HG03342 (cell line): ENCODE measurements at regions not wholly inside any gene's neighbourhood (a gene's known extent, or its start where the extent isn't known, plus 50 kb on each side); places are given as distances from the start of the nearest gene placed in this dataset.
"Not testable (repeated sequence)": the region's sequence is repeated elsewhere in the genome, so short reads cannot be mapped to it uniquely, and the experiment has no call there.

Experiments
- ATAC-seq: cut with Tn5 transposase; IDR thresholded peaks from one replicate; pipeline ENCODE4 v1.9.1; 2021; ENCODE audit warnings: mild to moderate bottlenecking, moderate library complexity; ENCODE audit not compliant: unreplicated experiment

DNA sequence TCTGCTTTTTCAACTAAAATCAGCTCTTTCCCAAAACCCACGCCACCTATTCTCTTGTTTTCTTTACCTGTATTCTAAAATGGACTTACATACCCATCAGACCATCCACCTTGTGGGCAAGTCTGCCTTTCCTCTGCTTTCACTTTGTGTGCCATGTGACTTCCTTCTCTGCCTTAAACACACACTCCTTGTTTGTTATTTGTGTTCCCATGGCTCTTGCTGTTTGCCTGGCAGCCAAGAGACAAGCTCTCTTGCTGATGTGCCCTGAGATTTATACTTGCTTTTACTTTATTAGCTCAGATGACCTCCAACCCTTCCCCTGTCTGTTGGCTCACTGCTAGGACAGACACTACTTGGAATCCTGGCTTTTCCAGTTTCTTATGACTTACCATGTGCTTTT, 309.7 kb upstream of the LRRTM4 start:
- no peak for ATAC-seq

DNA sequence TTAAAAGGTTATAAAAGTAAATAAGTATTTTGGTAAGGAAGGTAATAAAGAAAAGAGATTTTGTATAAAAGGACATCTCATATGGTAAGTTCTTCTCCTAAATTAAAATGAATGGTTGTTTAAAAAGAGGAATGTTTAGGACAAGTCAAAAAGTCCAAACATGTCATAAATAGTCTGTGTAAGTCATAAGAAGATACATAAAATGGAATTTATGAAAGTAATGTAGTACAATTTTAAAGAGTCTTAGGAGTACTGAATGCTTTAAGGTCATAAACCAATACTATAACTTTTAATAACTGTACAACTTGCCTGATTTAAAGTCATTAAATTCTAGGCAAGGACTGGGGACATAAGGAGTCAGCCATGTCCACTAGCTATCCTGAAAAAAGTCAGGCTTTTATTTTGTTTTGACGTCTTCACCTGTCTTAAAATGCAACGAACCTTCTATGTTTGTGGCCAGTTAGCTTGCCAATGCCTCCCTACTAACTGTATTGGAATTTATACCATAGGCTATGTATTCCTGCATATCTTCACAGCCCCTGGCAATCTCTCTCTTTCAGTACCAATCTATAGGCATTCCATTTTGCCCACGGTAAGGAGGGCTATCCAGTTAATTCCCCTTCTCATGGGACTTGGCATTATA, 312.3 kb upstream of the LRRTM4 start:
- no peak for ATAC-seq

GRCh38 chr2:77838441-77838840, 316.3 kb upstream of the LRRTM4 start:
- no peak for ATAC-seq

DNA sequence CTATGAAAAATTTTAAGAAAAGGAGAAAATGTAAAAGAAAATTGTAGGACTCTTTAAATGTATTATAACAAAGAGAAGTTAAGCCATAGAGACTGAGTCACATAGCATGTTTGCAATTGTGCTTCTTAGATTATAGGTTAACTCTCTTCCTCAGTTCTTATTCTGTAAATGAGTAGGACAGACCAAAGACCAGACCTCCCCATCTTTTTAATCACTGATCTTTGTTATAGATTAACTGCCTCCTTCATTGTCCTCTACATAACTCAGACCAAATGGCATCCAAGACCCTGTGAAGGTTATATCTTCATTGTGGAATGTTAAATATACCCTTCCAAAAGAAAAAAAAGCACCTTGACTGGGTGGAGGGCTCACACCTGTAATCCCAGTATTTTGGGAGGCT, 316.9 kb upstream of the LRRTM4 start:
- ATAC-seq: no peak

GRCh38 chr2:77862120-77862519, 339.9 kb upstream of the LRRTM4 start:
- no peak for ATAC-seq

DNA sequence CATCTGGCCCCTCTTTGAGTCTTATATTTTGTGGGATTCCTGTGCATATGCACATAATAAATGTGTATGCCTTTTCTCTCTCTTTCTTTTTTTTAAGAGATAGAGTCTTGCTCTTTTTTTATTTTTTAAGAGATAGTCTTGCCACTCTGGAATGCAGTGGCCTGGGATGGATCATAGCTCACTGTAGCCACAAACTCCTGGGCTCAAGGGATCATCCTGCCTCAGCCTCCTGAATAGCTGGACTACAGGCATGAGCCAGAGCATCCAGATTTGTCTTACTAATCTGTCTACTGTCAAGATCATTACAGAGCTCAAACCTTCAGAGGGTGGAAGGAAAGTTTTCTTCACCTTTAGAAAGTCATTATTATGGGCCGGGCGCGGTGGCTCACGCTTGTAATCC, 342.2 kb upstream of the LRRTM4 start:
- ATAC-seq: no peak

- ATAC-seq: no peak
Observed at GRCh38 chr2:77866661-77867060, 344.5 kb upstream of the LRRTM4 start.

DNA sequence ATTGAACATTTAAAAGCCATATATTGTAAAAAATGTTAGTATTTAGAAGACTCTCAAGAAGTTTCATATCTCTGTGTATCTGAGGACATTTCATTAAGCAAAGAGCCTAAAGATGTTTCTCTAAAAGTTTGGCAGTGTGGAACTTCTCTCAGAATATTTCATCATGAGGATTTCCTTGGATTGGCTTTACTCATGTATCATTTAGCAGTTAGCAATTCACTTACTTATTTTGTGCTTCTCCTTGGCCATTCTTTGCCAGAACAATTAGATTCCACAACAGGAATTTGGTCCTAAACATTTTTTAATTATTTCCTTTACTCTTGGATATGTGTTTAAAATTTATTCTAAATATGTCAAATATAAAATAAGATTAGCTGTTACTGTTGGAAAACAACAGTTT, 345.0 kb upstream of the LRRTM4 start:
- no peak for ATAC-seq

GRCh38 chr2:77873506-77873905, 351.3 kb upstream of the LRRTM4 start:
- ATAC-seq: no peak

- ATAC-seq: not testable (repeated sequence)
Observed at GRCh38 chr2:77900211-77900610, 378.0 kb upstream of the LRRTM4 start.

- no peak for ATAC-seq
Observed at GRCh38 chr2:77910136-77910535, 388.0 kb upstream of the LRRTM4 start.

DNA sequence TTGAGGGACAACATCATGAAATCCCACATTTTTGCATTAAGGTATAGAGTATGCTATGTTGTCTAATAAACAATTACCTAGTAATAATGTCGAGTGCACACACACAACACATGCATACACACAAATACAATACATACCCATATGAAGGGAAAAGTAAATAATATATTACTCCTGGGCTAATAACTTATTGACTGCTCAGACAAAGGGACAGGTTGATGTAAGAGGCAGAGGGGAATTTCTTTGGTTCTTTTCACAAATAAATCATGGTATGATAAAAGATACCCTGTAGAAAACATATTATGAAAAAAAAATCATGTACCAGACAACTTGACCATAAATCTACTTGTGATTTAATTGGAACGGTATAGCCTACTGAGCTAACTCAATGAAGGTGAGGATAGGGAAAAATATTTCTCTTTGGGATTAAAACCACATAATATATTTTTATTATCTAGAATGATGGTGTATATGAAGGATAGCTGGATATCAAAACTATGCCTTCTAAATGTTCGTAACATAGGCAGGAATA, 398.7 kb upstream of the LRRTM4 start:
- ATAC-seq: no peak

DNA sequence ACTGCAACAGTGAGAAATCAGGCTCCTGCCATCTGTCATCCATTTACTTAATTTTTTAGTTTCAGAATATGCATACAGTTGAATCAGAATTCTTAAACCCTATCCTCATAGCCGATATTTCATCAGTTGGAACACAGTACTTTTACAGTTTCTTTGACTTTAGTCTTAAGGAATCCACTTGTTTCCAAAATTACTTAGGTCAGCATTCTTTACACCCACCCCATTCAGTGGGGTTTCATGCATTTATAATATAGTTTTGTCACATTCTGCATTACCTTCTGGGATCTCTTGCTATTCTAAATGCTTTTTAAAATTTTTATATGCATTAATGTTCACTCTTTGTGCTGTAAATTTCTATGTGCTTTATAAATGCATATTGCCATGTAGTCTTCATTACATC, 400.4 kb upstream of the LRRTM4 start:
- no peak for ATAC-seq

DNA sequence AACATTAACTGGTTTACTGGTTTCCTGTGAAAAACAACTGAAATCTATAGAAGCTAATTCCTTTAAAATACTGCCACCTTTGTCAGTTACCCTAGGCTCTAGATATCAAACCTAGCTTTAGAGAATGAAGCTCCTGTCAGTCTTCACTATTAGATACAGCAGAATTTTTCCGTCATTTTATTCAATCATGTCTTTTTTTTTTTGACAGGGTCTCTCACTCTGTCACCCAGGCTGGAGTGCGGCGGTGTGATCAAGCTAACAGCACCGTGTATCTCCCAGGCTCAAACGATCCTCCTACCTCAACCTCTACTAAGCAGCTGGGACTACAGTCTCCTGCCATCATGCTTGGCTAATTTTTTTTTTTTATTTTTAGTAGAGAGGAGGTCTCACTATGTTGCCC, 415.2 kb upstream of the LRRTM4 start:
- ATAC-seq: no peak

GRCh38 chr2:77938462-77938861, 416.3 kb upstream of the LRRTM4 start:
- no peak for ATAC-seq

DNA sequence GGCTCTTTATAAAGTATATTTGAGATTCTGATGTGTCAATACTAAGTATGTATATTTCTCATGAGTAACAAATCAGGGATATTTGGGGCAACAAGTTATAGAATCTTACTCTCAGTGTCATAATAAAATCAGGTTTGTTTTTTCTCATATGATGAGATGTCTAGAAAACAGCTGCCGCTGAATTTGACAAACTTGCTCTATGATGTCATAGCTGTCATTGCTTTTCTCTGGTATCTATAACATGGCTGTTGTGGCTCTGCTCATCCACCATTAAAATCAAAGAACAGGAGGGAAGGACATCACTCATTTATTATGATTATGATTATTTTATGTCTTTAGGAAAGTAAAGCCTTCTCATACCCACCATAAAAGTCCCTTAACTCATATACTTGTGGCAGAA, 417.2 kb upstream of the LRRTM4 start:
- no peak for ATAC-seq

DNA sequence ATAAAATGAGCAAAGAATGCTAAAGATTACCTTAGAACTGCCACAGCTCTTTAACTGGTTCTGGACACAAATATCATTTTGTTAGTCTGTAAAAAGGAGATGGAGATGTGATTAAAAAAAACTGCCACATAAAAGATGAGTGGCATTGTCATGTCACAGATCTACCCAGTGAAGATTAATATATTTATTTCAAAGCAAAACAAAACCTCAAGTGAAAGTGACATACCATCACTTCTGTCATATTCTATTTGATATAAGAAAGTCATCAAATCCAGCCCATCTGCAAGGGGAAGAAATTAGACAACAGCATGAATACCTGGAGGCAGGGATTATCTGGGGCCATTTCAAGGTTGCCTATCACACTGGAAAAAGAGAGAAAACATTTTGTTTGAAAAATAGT, 417.6 kb upstream of the LRRTM4 start:
- no peak for ATAC-seq

GRCh38 chr2:77954931-77955330, 432.8 kb upstream of the LRRTM4 start:
- ATAC-seq: no peak

GRCh38 chr2:77962943-77963342, 440.8 kb upstream of the LRRTM4 start:
- ATAC-seq: no peak

DNA sequence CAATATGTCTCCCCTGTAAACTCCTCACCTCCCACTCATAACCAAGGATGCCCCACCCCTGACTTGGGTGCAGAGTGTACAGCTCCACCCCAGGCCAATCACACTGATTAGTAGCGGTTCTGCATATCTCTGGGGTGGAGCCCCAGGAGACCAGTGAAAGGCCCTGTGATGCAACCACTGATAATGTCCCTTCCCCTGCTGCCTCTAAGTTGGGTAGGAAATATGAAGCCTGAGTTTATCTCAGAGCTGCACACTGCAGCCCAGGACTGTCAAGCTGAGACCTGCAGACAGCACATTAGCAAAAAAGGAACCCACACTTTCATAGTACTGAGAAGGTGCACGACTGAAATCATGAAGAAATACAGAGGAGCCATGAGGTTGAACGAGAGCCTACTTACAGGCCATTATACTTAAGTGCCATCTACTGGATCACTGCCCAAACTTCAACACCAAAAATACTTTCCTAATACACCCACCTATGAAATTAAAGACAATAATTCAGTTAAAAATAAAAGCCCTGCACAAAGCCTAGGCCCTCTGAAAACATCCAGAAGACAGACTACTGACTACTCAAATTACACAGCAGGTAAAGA, 455.4 kb upstream of the LRRTM4 start:
- no peak for ATAC-seq

- ATAC-seq: no peak
Observed at GRCh38 chr2:77995161-77995560, 473.0 kb upstream of the LRRTM4 start.

DNA sequence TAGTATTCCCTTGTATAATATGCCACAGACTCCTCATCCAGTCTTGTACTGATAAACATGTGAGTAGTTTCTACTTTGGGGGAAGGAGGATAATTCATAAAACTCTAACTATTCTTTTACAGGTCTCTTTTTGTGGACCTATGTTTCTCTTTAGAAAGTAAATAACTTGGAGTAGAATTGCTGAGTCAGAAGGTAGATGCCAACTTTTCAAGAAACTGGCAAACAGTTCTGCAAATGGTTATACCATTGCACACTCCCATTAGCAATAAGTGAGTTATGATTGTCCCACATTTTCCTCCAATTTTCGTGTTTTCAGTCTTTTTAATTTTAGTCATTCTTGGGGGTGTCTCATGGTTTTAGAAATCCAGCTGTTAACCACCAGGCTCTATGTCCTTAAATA, 477.2 kb upstream of the LRRTM4 start:
- ATAC-seq: no peak

DNA sequence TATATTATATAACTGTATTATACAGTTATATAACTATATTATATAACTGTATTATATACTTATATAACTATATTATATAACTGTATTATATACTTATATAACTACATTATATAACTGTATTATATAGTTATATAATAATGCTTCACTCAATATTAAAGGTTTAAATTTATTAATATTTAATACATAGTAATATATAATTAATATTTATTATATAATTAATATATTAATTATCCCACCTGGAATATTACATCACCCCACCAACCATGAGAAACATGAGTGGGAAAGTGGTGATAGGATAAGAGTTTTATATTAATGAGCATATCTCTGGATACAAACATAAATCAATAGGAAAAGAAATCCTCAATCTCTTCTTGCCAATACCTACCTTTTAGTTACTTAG, 487.1 kb upstream of the LRRTM4 start:
- ATAC-seq: no peak
